HG02970 (cell line): ENCODE measurements at regions not wholly inside any gene's neighbourhood (a gene's known extent, or its start where the extent isn't known, plus 50 kb on each side); places are given as distances from the start of the nearest gene placed in this dataset.
"Not testable (repeated sequence)": the region's sequence is repeated elsewhere in the genome, so short reads cannot be mapped to it uniquely, and the experiment has no call there.

ENCODE experiments used
- ATAC-seq: cut with Tn5 transposase; IDR thresholded peaks from one replicate; pipeline ENCODE4 v1.9.1; 2021; ENCODE audit warnings: mild to moderate bottlenecking, moderate library complexity, moderate number of reproducible peaks; ENCODE audit not compliant: unreplicated experiment, low FRiP score

DNA sequence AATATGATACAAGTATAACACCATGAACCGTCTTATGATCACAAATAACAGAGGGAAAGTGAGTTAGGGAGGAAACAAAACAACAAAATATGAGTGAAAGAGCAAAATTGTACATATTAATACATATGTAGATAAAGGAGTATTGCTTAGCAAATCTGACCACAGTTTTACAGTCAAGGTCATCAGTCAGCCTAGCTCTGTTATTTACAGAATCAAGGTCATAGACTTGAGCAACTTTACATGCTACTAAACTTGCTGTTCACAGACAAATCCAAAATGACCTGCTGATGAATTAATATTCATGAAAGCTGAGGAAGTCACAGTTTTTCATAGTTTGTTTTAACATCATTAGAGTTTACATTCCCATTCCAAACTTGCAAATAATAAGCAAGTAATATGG lies 1387.7 kb upstream of the ACO1 start:
- ATAC-seq = no peak

DNA sequence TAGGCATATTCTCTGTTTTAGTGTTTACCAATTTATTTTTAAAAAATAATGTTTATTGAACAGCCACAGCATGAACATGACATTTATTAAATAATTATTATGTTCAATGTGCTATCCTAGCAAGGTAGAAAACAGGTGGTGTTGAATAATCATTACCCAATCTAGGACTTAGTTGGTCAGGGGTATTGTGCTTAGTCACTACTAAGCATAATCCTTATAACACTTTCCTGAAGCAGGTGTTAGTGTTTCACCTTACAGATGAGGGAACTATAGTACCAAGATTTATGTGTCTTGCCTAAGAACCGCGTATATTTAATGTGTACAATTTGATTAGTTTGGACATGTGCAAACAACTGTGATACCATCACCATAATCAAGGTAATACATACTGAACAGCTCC lies 1387.2 kb upstream of the ACO1 start:
- no peak for ATAC-seq

DNA sequence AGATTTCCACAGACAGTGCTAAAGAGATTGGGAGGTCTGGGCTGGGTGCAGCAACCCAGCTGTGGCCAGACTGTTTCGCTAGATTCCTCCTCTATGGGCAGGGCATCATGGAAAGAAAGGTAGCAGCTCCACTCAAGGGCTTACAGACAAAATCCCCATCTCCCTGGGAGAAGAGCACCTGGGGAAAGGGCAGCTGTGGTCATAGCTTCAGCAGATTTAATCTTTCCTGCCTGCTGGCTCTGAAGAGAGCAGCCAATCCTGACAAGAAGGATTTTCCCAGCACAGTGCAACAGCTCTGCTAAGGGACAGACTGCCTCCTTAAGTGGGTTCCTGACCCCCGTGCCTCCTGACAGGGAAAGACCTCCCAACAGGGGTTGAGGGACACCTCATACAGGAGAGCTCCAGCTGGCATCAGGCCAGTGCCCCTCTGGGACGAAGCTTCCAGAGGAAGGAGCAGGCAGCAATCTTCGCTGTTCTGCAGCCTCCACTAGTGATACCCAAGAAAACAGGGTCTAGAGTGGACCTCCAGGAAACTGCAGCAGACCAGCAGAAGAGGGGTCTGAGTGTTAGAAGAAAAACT lies 1379.3 kb upstream of the ACO1 start:
- no peak for ATAC-seq

DNA sequence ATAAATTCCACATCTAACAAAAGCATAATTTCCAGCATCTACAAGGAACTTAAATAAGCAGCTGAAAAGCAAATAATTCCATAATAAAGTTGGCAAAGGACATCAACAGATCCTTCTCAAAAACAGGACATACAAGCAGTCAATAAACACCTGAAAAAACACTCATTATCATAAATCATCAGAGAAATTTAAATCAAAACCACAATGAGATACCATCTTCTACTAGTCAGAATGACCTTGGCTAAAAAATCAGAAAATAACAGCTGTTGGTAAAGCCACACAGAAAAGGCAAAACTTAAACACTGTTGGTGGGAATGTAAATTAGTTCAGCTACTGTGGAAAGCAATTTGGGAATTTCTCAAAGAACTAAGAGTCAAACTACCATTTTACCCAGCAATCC lies 1371.1 kb upstream of the ACO1 start:
- ATAC-seq = no peak

DNA sequence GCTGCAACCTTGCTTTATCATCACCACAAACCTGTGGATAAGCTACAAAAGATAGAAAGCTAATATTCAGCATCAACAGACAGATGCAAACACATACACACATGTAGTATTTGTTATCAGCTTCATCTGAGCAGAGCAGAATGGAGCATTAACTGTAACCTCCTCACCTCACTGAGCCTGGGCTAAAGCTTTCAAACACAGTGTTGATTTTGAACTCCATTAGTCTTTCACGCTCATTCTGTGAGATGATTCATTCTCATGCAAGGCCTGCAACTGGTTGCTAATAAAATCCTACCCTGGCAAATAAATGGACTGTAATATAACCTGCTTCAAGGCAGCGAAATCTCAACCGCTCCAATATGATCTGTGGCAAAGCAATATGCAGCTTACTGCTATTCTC lies 1360.6 kb upstream of the ACO1 start:
- no peak for ATAC-seq

DNA sequence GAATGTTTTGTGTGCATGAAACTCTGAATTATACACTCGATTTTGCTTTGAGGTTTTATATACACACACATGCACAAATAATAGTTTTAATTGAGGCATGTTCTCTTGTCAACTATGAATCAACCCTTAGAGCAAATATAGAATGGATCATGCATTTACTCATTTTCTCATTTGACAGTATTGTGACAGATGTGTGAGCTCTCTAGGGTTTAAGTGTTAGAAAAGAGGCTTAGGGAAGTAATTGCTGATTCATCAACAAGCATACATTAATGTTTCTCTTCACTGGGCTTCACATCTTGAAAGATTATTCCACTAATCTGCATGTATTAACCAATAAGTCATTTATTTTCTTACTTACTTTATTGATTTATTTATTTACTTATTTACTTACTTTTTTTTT lies 1356.8 kb upstream of the ACO1 start:
- no peak for ATAC-seq

DNA sequence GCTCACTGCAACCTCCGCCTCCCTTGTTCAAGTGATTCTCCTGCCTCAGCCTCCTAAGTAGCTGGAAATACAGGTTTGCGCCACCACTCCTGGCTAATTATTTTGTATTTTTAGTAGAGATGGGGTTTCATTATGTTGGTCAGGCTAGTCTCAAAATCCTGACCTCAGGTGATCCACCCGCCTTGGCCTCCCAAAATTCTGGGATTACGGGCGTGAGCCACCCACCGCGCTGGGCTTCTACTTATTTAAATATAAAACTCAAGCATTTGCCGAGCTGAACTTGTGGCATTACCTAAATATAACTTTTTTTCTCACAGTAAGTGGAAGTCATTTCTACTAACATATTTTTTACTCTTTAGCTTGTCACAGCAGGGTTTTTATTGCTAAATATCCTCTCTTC lies 1356.3 kb upstream of the ACO1 start:
- ATAC-seq = no peak

DNA sequence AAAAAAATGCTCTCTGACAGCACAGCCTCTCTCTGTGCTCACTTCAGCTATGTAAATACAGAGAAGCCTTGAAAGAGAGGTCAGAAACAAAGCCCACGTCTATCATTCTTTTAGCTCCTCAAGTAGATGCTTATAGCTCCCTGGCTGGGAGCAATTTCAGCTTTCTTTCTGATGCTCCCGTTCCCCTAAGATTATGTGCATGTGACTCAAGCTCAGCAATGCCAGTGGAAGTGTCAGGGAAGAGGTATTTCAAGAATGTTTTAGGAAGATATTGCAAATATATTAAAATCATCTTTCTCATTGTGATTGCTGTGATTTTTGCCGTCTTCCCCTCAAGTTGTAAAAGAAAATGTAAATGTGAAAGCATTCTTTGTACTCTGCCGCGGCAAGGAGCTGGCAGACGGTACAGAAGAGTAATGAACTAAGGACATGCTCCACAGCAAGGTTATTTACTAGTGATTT lies 1353.7 kb upstream of the ACO1 start:
- ATAC-seq = no peak

DNA sequence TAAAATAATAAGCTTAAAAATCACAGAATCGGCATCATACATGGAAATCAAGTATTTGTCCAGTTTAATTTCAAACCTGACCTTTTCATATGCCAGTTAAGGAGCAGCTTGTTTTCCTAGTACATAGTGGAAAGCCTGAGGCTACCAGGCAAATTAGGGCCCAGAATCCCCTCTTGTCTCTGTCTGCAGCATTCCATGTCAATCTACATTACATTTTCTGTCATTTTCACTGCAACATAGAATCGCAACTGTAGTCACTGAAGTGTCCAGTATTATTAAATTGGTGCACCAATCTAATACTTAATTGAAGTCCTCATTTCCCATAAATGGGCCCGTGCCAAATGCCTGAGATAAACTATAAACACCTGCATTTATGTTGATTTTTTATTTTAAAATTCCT lies 1352.2 kb upstream of the ACO1 start:
- no peak for ATAC-seq

DNA sequence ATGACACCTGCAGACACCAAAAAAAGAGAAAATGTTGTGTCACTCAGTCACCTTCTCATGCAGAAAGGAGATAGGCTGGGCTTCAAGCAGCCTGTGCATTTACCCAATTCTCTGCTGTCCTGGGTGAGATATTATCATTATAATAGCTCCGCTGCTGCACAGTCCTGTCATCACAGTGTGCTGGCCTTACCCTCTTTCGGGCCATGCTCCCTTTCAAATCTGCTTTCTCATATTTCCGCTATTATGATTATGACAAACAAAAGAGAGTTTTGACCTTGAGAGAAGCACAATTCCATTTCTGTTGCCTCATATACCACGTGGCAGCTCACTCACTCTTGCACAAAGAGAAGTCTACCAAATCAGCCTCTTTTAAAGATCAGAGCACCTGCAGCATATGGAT lies 1350.1 kb upstream of the ACO1 start:
- ATAC-seq = no peak

DNA sequence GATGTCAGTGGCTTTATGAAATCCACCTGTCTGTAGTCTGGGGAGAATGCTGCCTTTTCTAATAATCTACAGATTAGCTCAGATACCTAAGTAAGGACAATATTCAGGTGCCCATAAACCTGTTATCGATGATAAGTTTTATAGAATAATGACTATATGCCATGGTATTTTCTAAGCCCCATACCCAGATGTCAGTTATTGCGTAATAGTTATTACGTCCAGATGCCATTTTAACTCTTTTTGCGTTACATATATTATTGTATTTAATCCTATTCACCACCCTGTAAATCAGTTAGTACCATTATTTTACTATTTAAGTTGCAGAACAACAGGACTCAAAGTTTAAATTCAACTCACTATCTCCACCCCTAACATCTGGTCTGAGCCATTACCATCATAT lies 1343.9 kb upstream of the ACO1 start:
- no peak for ATAC-seq

DNA sequence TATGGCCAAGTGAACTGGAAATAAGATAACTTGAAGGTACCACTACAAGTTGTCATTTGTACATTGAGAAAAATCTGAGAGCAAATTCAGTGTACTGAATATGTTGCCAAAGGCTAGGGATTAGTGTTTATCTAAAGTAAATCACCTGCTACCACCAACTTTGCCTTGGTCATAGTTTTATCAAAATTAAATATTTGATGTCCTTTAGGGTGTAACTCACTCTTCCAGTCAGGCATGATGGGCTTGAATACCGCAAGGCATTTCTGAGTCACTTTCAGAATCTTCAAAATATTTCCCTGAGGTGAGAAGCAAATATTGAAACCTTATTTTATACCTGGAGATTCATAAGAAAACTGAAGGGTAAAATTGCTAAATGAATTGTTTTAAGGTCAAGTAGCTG lies 1338.6 kb upstream of the ACO1 start:
- no peak for ATAC-seq

DNA sequence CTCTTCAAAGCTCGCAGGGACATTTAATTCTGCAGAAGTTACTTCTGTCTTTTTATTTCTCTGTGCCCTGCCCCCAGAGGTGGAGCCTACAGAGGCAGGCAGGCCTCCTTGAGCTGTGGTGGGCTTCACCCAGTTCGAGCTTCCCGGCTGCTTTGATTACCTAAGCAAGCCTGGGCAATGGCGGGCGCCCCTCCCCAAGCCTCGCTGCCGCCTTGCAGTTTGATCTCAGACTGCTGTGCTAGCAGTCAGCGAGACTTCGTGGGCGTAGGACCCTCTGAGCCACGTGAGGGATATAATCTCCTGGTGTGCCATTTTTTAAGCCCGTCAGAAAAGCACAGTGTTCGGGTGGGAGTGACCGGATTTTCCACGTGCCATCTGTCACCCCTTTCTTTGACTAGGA lies 1322.9 kb upstream of the ACO1 start:
- ATAC-seq = not testable (repeated sequence)

DNA sequence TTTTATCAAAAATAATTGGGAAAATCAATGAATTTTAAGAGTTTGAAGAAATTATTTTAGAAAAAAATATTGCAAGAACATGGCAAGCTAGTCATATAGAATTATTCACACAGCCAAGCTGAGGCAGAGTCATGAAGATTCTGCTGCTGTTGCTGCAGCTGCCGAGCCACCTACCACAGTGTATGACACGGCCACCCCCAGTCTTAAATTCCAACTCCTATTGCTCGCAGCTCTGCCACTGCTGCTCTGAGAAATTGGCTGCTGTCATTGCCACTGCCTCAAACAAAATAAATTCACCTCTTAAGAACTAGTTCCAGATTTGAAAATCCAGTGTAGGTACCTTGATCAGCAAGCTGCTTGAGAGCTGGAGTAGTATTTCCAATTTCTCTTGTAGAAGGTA lies 1318.8 kb upstream of the ACO1 start:
- ATAC-seq = no peak

DNA sequence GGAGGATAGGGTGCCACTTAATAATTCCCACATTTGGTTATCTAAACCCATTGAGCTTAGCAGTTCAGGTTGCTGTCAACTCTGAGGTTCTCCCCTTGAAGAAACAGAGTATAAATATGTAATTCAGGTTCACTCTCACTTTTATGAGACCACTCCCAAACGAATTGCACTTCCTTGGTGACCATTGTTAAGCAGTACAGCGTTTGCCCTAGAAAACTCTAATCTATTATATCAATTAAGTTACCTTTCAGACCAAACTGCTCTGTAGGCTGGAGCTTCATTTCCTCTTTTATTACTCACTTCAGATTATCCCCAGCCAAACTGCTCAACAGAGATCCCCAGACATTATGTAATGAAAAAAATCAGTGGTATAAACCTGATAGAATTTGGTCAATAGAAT lies 1317.0 kb upstream of the ACO1 start:
- ATAC-seq = no peak

DNA sequence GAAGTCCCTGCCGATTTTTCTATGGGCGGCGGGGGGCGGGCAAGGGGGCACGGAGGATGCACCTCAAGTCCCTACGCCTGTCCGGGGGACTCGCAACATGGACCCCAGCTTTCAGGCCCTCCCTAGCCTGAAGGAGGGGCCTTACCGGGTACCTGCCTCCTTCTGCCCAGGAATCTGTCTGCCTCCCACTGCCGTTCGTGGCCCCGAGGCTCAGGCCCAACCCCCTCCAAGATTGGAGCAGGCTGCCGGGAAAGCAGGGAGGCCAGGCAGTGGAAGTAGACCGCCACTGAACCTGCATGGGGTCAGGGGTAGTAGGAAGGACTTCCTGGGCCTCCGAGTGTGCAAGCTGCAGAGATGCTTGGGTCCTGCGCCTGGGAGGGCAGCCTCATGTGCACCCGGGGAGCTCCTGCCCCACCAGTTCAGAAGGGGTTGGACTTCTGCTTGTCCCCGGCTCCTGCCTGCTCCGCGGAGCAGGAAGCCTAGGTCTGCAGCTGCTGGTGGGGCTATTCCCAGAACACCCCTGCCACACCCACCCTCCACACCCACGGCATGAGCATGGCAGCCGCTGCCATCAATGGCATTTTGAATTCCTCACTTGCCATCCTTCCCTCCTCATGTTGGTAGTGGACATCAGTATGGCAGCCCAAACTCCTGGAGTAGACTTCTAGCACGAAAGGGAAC lies 1312.7 kb upstream of the ACO1 start:
- ATAC-seq = no peak

DNA sequence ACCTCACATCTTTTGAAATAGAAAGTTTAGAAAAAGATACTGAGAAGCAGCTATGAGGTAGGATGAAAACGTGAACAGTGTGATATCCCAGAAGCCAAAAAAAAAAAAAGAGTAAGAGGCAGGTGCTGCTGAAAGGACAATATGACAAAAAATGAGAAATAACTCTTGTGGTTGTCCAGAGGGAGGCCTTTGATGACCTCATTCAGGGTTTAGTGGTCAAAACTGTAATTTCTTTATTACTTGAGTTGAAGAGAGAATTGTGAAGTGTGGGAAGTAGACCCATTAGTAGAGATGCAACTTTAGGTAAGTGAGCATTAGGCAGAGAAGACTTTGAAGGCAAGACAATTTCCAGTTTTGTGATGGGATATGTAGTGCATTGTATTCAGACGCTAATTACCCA lies 1306.3 kb upstream of the ACO1 start:
- no peak for ATAC-seq

DNA sequence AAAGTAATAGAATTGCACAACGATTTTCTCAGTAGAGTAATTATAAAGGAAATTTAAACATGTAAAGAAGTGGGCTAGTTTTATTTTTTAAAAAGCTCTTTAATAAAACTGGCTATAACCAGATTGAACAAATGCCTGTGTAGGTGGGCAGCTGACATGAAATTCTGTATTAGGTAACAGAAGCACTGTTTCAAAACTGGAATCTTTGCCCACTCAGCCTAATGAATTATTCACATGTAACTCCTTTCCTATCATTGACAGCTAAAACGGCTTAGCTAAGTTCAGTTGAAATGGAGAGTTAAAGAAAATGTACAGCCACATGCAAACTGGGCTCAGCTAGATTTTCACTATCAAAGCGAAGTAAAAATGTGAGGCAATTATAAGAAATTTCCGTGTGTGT lies 1300.1 kb upstream of the ACO1 start:
- ATAC-seq = no peak

DNA sequence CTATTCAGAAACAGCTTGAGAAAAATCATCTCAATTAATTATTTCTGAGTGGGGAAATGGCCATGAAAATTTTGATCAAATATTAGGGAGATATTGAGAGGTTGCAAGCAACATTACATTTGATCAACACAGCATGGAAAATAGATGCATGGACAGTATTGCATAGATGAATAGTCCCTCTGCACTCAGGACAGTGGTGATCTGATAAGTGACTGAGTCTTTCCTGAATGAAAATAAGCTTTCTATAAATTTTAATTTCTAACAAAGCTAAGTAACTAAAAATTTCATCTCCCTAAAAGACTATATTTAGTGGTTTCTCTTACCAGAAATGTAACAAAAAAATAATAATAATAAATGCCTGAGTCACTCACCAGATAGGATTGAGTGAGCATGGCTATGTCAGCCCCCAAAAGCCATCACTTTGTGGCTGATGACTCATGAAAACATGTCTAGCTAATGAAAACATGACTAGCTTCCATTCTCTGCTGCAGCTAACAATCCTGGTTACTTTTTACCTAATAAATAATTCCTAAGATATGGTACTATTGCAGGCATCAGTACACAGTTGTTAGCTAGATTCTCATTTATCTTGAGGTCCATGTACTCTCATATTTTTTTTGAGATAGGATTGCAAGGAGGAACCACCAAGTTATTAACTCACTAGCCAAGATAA lies 1294.8 kb upstream of the ACO1 start:
- no peak for ATAC-seq

DNA sequence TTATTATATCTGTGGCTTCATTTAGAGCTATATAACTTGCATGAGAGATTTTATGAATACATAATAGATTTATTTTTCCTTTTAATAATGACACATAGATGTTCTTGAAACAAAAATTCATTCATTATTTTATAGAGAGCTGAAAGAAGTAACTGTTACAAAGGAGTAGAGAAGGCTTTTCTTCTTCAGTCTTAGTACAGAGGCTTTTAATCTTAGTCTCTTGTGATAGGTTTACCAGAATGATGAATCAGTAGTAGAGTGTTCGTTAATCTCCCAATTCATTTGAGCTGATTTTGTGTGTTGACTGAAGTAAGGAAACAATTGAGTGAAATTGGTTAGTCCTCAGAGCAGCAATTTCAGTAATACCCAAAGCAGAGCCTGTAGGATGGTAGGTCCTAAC lies 1284.1 kb upstream of the ACO1 start:
- ATAC-seq = no peak

DNA sequence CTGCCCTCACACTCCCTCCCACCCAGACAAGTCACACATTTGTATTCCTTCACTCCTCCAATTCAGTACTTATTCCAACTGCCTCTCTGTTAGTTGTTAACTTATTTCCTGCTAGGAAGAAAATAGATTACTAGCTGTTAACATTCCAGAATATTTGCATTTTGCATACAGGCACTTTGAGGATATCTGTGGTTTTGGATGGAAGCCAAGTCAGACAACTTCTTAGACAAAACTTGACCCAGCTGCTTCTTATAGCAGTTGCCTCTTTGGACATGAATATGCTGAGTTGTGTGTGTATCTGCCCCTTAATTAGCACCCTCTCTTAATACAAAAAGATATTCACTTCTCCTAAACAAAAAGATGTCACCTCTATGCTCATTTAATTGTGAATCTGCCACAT lies 1280.6 kb upstream of the ACO1 start:
- ATAC-seq = no peak

DNA sequence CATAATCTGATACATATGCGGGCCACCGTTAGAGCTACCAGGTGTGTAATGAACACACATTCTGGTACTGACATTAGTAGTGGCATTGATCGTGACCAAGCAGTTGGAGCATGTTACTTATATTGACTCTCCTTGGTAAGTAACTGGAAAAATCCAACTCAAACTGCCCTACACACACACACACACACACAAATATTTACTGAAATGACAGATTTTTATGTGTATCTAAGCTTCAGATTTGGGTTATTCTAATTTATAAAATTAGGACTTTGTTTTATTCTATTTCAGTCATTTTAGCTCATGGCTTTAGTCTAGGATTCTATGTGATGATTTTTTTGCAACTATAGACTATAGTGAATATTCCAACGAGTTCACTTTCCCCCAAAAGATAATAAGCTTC lies 1280.2 kb upstream of the ACO1 start:
- no peak for ATAC-seq
